ENCODE measurements at regions not wholly inside any gene's neighbourhood (a gene's known extent, or its start where the extent isn't known, plus 50 kb on each side); places are given as distances from the start of the nearest gene placed in this dataset.
A peak's percentile ranks its signal among the peaks of the same experiment; 100 is the strongest.

DNA sequence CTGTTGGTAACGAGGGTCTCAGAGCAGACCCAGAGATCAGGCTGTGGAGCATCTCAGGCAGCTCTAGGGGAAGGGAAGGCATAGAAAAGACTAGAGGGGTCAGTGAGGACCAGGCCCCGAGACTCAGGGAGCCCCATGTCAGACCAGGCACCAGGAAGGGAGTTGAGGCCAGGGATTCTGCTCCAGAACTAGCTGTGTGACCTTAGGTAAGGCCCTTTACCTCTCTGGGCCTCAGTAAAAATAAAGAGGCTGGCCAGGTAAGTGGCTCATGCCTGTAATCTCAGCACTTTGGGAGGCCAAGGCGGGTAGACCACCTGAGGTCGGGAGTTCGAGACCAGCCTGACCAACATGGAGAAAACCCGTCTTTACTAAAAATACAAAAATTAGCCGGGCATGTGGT is 176.4 kb upstream of the IER5L start:
- Histone ChIP-seq H3K36me3 (ENCODE audit: insufficient read depth, low read length) (no peaks in the 10 kb centered on the region), H3K9me3 (ENCODE audit: control insufficient read depth, insufficient read depth, low read length) (peaks cover 3% of the 10 kb centered on the region; the same call in 1 of the 2 replicates), H3K4me1 (ENCODE audit: insufficient read depth, low read length) (peaks cover 10% of the 10 kb centered on the region; the same call in 1 of the 2 replicates), H3K9ac (ENCODE audit: low read depth, low read length) (no peak overlapping the region)

DNA sequence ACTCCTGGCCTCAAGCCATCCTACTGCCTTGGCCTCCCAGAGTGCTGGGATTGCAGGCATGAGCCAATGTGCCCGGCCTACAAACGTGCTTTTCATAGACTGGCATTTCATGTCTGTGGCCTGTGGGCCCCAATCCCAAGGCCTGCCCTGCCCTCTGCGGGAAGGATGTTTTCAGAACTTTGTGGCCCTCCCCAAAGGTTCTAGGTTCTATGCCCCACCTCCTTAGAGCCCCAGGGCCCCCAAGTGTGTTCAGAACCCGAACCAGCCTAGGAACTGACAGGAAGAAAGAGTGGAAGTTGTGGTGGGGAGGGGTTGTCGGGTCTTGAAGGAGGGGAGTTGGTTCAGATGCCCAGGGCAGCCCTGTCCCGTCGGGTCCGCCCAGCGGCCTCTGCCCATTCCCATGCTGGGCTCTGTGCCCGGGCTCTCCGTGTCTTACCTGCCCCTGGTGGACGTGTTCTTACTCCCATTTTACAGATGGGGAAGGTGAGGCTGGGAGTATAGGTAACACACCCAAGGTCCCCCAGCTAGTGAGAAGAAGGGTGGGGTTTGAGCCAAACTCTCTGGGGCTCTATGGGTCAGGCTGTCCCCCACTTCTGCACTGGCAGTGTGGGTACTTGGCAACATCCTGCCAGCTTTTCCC is 175.8 kb upstream of the IER5L start:
- peaks cover 3% of the 10 kb centered on the region; the same call in 1 of the 2 replicates for H3K9me3 ChIP-seq (ENCODE audit: control insufficient read depth, insufficient read depth, low read length)
- H3K4me1 ChIP-seq (ENCODE audit: insufficient read depth, low read length), result peaks cover 10% of the 10 kb centered on the region; the same call in 1 of the 2 replicates
- H3K9ac ChIP-seq (ENCODE audit: low read depth, low read length), result no peak overlapping the region
- H3K36me3 ChIP-seq (ENCODE audit: insufficient read depth, low read length), result no peaks in the 10 kb centered on the region

DNA sequence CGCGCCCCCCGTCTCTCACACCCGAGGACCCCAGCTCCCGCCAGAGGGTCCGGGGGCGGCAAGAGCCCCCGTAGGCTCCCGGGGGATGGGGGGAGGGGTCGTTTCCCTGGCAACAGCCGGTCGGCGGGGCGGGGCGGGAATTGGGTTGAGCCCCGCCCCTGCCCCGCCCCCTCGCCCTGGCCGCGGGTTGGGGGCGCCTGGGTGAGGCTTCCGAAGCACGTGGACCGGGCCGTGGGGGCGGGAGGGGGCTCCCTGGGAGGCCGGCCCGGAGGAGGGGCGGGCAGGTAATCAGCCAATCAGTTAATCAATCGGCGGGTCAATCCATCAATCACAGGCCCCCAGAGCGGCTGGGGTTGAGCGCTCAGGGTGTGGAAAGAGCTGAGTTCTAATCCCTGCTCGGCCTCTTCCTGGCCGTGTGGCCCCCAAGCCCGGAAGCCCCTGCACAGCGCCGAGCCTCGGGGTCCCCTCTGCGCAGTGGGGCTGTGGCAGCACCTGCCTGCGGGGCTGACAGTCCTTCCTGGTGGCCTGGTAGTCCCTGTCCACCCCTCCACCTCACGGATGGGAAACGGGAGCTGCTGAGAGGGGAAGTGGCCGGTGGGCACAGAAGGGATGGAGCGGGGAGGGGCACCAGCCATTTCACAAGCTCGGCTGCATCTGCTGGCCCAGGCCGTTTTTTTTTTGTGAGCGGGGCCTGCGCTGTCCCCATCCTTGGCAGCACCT is 174.2 kb upstream of the IER5L start:
- peak overlapping the region; percentile 65; the same call in 1 of the 2 replicates for H3K9ac ChIP-seq (ENCODE audit: low read depth, low read length)
- H3K36me3 ChIP-seq (ENCODE audit: insufficient read depth, low read length), result no peaks in the 10 kb centered on the region
- H3K9me3 ChIP-seq (ENCODE audit: control insufficient read depth, insufficient read depth, low read length), result peaks cover 3% of the 10 kb centered on the region; the same call in 1 of the 2 replicates
- peaks cover 10% of the 10 kb centered on the region; the same call in 1 of the 2 replicates for H3K4me1 ChIP-seq (ENCODE audit: insufficient read depth, low read length)

DNA sequence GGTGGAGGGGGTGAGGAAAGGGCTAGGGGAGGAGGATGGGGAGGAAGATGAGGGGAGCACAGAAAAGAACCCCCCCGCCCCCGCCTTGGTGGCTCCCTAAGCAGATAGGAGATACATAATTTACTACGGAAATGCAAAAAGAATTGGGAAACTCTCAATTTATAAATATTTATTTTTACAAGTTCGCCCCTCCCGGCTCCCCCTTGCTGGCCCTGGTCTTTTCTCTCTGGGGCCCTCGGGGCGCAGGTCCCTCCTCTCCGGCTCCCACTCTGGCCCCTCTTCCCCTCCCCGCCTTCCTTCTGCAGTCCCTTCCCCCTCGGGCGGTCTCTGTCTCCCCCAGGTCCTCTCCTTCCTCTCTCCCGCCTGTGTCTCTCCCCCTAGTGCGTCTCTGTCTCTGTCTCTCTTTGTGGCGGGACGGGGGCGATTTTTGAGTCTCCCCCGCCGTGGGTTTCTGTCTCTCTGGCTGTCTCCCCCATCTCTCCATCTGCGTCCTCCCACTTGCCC is 173.6 kb upstream of the IER5L start:
- H3K9ac ChIP-seq (ENCODE audit: low read depth, low read length), result peak overlapping the region; percentile 65; the same call in 1 of the 2 replicates
- H3K9me3 ChIP-seq (ENCODE audit: control insufficient read depth, insufficient read depth, low read length), result peaks cover 3% of the 10 kb centered on the region; the same call in 1 of the 2 replicates
- H3K4me1 ChIP-seq (ENCODE audit: insufficient read depth, low read length), result peaks cover 10% of the 10 kb centered on the region; the same call in 1 of the 2 replicates
- no peaks in the 10 kb centered on the region for H3K36me3 ChIP-seq (ENCODE audit: insufficient read depth, low read length)

DNA sequence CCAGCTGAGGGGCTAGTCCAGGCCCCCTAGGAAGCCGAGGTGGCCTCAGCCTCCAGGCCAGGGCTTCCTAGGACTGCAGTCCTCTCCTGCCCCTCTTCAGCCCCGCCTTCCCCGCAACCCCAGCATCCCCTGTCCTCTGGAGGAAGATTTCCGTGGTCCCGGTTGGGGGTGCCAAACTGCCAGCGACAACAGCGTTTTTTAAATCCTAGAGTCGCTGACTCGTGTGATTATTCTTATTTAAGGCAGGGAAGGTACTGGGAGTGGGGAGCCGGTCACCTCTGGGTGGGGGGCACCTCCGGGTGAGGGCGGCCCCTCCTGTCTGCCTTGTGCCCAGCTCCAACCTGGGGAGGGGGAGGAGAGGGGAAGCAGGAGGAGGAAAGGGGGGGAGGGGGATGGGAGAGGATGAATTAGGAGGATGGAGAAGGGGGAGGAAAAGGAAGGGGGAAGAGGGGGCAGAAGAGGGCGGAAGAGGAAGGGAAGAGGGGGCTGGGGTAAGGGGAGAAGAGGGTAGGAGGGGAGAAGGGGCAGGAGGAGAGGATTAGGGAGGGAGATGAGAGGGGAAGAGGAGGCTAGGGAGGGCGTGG is 173.1 kb upstream of the IER5L start:
- H3K9ac ChIP-seq (ENCODE audit: low read depth, low read length), result peak overlapping the region; percentile 37; the same call in 1 of the 2 replicates
- peaks cover 10% of the 10 kb centered on the region; the same call in 1 of the 2 replicates for H3K4me1 ChIP-seq (ENCODE audit: insufficient read depth, low read length)
- H3K36me3 ChIP-seq (ENCODE audit: insufficient read depth, low read length), result no peaks in the 10 kb centered on the region
- peaks cover 3% of the 10 kb centered on the region; the same call in 1 of the 2 replicates for H3K9me3 ChIP-seq (ENCODE audit: control insufficient read depth, insufficient read depth, low read length)

DNA sequence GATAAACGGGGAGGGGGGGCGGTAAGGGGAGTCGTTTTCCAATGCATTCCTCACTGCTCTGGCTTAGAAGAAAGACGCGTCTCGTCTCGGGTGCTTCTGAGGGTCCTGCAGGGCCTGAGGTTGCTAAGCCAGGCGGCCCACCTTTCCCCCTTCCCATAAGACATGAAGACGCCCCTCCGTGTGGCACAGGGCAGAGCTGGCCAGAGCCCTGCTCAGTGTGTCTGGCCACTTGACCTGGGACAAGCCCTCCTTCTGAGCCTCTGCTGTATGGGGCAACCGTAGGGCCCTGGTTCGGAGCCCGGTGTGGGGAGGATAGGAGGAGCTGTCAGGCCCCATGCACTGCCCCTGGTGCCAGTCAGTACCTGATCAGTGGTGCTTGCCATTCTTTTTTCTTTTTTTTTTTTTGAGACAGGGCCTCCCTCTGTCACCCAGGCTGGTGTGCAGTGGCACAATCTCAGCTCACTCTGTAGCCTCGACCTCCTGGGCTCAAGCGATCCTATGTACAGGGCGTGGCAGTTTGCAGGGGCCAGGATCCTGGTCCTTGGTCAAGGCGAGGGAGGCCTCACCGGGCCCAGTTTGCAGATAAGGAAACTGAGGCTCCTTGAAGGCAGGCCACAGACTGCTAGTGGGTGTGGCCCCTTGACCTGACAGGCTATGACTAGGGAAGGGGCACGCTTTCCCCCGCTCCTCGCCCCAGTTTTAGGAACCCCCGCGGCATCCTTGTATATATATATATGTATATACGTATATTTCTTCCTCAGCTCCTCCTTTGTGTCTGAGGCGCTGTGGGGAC is 172.3 kb upstream of the IER5L start:
- H3K9me3 ChIP-seq (ENCODE audit: control insufficient read depth, insufficient read depth, low read length), result peaks cover under 1% of the 10 kb centered on the region; the same call in 1 of the 2 replicates
- peaks cover 10% of the 10 kb centered on the region; the same call in 1 of the 2 replicates for H3K4me1 ChIP-seq (ENCODE audit: insufficient read depth, low read length)
- H3K36me3 ChIP-seq (ENCODE audit: insufficient read depth, low read length), result no peaks in the 10 kb centered on the region
- H3K9ac ChIP-seq (ENCODE audit: low read depth, low read length), result no peak overlapping the region

DNA sequence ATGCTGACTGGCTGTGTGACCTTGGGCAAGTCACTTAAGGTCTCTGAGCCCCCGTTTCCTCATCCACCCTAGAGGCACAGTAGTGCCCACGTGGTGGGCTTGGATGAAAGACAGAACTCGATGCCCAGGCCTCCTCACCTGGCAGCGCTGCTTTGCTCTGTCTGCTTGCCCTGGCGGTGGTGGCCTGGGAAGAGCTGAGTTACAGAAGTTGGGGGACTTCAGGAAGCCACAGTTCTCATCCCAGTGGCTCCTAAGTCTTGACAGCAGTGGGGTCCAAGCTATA is 171.5 kb upstream of the IER5L start:
- Histone ChIP-seq H3K4me1 (ENCODE audit: insufficient read depth, low read length) (peaks cover 10% of the 10 kb centered on the region; the same call in 1 of the 2 replicates), H3K9ac (ENCODE audit: low read depth, low read length) (no peak overlapping the region), H3K36me3 (ENCODE audit: insufficient read depth, low read length) (no peaks in the 10 kb centered on the region), H3K9me3 (ENCODE audit: control insufficient read depth, insufficient read depth, low read length) (no peaks in the 10 kb centered on the region)

DNA sequence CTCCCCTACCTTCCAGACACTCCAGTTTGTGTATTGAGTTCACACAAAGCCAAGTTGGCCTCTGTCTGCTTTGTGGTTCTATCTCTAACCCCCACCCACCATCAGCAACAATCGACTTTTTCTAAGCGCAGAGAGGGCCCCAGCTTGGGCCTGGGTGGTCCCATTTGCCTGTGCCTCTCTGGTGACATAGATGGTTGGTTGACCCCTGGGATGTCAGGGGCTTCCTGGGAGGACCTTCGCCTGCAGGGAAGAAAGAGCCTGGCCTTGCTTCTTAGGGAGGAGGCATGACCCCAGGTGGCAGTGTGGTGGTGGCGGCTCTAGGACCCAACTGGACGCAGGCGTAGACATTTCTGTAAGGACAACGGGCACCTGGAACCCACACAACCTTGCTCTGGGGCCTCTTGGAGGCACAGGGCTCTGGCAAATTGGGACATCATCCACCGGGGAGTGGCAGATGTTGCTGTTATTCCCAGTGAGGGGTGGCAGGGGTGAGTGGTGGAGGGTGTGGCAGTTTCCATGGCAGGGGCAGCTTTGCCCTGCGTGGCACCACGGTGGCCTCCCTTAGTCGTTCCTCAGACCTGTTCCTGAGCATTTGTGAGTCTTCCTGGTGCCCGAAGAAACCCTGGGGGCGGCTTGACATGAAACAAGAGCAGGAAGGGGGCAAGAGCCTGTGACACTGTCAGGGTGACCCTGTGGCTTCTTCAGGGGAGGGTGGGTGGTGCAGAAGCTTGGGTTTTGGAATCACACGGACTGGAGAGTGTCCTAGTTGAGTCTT is 171.0 kb upstream of the IER5L start:
- H3K36me3 ChIP-seq (ENCODE audit: insufficient read depth, low read length), result no peaks in the 10 kb centered on the region
- no peak overlapping the region for H3K9ac ChIP-seq (ENCODE audit: low read depth, low read length)
- peaks cover 11% of the 10 kb centered on the region; the same call in 1 of the 2 replicates for H3K4me1 ChIP-seq (ENCODE audit: insufficient read depth, low read length)
- H3K9me3 ChIP-seq (ENCODE audit: control insufficient read depth, insufficient read depth, low read length), result no peaks in the 10 kb centered on the region

DNA sequence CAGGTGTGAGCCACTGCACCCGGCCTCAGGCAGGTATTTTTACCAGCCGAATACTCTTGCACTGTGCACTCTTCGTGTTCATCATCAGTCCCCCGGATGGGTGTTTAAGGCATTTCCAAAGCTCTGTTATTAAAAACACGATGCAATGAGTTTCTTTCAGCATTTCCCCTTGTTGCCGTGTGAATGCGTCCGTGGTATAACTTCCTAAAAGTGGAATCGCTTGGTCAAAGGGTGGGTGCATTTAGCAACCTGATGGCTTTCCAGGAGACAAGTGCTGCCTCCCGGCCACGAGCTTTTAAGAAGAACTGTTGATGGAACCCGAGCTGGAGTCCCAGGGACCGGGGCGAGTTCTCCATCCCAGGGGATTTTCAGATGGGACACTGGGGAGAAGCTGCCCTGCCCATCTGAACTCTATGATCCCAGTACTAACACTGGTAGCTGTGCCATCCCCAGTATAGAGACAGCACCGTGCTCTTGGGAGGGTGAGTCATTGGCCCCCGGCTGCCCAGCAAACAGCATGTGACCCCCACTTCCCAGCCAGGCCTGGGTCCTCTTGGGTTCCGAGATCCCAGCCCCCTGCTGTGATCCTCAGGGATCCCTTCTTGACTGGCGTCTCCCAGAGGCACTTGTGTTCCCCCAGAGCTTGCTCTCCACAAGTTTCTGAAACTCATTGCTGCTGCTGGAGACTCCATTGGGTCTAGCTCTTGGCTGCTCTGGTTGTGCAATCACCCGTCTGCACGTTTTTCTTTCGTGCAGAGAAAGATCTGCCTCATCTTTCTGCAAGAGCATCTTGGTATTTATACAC is 169.5 kb upstream of the IER5L start:
- no peak overlapping the region for H3K9ac ChIP-seq (ENCODE audit: low read depth, low read length)
- H3K9me3 ChIP-seq (ENCODE audit: control insufficient read depth, insufficient read depth, low read length), result no peaks in the 10 kb centered on the region
- H3K4me1 ChIP-seq (ENCODE audit: insufficient read depth, low read length), result peaks cover 17% of the 10 kb centered on the region; the same call in 1 of the 2 replicates
- H3K36me3 ChIP-seq (ENCODE audit: insufficient read depth, low read length), result no peaks in the 10 kb centered on the region

DNA sequence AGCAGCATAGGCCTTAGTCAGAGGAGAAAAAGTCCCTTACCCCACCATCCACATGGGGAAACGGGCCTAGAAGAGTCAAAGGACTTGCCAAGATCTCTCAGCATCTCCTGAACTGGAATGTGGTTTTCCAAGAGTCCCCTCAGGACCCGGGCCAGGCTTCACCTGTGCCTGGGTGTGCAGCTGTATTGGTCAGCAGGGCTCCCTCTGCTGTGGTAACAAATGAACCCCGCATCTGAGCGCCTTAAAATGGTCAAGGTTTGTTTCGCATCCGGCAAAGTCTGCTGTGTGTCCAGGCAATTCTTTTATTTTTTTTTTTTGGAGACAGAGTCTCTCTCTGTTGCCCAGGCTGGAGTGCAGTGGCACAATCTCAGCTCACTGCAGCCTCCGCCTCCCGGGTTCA is 168.0 kb upstream of the IER5L start:
- H3K9me3 ChIP-seq (ENCODE audit: control insufficient read depth, insufficient read depth, low read length), result no peaks in the 10 kb centered on the region
- peaks cover 18% of the 10 kb centered on the region; the same call in 1 of the 2 replicates for H3K4me1 ChIP-seq (ENCODE audit: insufficient read depth, low read length)
- no peaks in the 10 kb centered on the region for H3K36me3 ChIP-seq (ENCODE audit: insufficient read depth, low read length)
- no peak overlapping the region for H3K9ac ChIP-seq (ENCODE audit: low read depth, low read length)

DNA sequence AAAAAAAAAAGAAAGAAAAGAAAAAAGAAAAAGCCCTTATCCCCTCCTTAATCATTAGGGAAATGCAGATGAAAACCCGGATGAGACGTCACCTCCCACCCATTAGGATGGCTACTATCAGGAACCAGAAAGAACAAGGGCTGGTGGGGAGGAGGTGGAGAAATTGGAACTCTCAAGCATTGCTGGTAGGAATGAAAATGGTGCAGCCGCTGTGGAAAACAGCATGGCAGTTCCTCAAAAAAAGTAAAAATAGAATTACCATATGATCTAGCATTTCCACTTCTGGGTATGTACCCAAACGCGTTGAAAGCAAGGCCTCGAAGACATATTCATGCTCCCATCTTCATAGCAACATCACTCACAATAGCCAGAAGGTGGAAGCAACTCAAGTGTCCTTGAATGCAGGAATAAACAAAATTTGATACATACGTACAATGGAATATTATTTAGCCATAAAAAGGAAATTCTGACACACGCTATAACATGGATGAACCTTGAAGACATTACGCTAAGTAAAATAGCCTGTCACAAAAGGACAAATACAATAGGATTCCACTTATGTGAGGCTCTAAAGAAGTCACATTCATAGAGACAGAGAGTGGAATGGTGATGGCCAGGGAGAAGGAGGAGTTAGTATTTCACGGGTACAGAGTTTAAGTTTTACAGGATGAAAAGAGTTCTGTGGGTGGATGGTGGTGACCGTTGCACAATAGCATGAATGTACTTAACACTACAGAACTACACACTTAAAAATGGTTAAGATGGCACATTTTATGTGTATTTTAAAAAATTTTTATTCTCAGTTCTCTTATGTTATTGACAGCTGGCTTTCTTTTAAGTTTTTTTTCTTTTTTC is 166.8 kb upstream of the IER5L start:
- H3K9ac ChIP-seq (ENCODE audit: low read depth, low read length), result no peak overlapping the region
- peaks cover 18% of the 10 kb centered on the region; the same call in 1 of the 2 replicates for H3K4me1 ChIP-seq (ENCODE audit: insufficient read depth, low read length)
- no peaks in the 10 kb centered on the region for H3K36me3 ChIP-seq (ENCODE audit: insufficient read depth, low read length)
- no peaks in the 10 kb centered on the region for H3K9me3 ChIP-seq (ENCODE audit: control insufficient read depth, insufficient read depth, low read length)

Data from ES-I3 (cell line).